ENCODE measurements at regions not wholly inside any gene's neighbourhood (a gene's known extent, or its start where the extent isn't known, plus 50 kb on each side); places are given as distances from the start of the nearest gene placed in this dataset.

DNA sequence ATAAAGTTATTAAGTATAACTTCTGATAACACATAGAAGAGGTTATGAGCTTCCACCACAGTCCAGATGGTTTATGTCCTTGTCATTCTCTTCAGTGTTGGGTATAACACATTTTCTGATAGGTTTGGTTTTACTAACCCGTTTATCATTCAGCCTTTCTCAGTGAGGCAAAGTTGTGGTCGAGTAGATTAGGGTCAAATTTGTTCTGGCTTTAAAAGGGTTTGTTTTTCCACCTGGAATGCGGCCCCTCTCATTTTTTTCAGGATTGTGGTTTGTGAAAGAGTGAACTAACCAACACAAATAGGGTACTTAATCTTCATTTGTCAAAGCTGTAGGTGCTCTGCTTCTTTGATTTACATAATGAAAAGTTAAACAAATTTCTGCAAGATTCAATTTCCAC lies 204.2 kb upstream of the ASCC3 start:
- peaks cover 29% of the 10 kb centered on the region for H3K4me1 ChIP-seq (ENCODE audit: control insufficient read depth, insufficient read depth, low read length)
- CTCF ChIA-PET, result interaction anchor here (0.7 kb wide), 1 partner anchor 412 kb away, joined by 3 read pairs; no protein-coding TSS in a partner anchor
- H3K4me3 ChIP-seq (ENCODE audit: low read depth, low read length), result no peak overlapping the region
- POLR2A ChIA-PET, result no interaction called here
- no peak overlapping the region for H3K27ac ChIP-seq (ENCODE audit: extremely low read depth, low read depth, low read length)
- H3K9me3 ChIP-seq (ENCODE audit: control insufficient read depth, insufficient read depth, low read depth, low read length), result no peaks in the 10 kb centered on the region
- no peaks in the 10 kb centered on the region for H3K36me3 ChIP-seq (ENCODE audit: control insufficient read depth in 2 of 2, insufficient read depth in 1 of 2, low read length in 2 of 2)
- TF ChIP-seq ZNF112 (tag by site-specific recombination; IDR thresholded peaks at IDR 0.05) (no peak), ZBTB8A (tag by site-specific recombination; IDR thresholded peaks at IDR 0.05) (0 out of 2 replicates have a peak, but pooled peaks have one; percentile 13), ZNF48 (tag by site-specific recombination; IDR thresholded peaks at IDR 0.05) (no peak), ZBTB10 (tag by site-specific recombination; IDR thresholded peaks at IDR 0.05) (no peak), REST (tag by site-specific recombination; IDR thresholded peaks at IDR 0.05) (no peak), ZNF311 (tag by site-specific recombination; IDR thresholded peaks at IDR 0.05; ENCODE audit: borderline replicate concordance) (no peak), ZNF398 (tag by site-specific recombination; IDR thresholded peaks at IDR 0.05) (no peak), ZNF549 (tag by site-specific recombination; IDR thresholded peaks at IDR 0.05) (no peak), ZNF184 (tag by site-specific recombination; IDR thresholded peaks at IDR 0.05) (no peak), ZNF513 (tag by site-specific recombination; IDR thresholded peaks at IDR 0.05) (no peak), ZNF544 (tag by site-specific recombination; IDR thresholded peaks at IDR 0.05) (no peak), ZNF658 (tag by site-specific recombination; IDR thresholded peaks at IDR 0.05) (no peak), YY1 (tag by site-specific recombination; IDR thresholded peaks at IDR 0.05) (no peak), ZNF214 (tag by site-specific recombination; IDR thresholded peaks at IDR 0.05; ENCODE audit: borderline replicate concordance) (no peak), ZFHX2 (tag by site-specific recombination; conservative IDR thresholded peaks at IDR 0.05) (no peak), IKZF3 (tag by site-specific recombination; IDR thresholded peaks at IDR 0.05) (no peak), ZNF518A (tag by site-specific recombination; conservative IDR thresholded peaks at IDR 0.05; ENCODE audit: low read depth) (no peak), ZSCAN30 (tag by site-specific recombination; IDR thresholded peaks at IDR 0.05) (no peak)
- TF ChIP-seq, protein P1, sequence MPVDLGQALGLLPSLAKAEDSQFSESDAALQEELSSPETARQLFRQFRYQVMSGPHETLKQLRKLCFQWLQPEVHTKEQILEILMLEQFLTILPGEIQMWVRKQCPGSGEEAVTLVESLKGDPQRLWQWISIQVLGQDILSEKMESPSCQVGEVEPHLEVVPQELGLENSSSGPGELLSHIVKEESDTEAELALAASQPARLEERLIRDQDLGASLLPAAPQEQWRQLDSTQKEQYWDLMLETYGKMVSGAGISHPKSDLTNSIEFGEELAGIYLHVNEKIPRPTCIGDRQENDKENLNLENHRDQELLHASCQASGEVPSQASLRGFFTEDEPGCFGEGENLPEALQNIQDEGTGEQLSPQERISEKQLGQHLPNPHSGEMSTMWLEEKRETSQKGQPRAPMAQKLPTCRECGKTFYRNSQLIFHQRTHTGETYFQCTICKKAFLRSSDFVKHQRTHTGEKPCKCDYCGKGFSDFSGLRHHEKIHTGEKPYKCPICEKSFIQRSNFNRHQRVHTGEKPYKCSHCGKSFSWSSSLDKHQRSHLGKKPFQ (tag by site-specific recombination; IDR thresholded peaks at IDR 0.05), result no peak; the same call in 1 of the 2 replicates
